Osteoblast (primary cell): ENCODE measurements at regions not wholly inside any gene's neighbourhood (a gene's known extent, or its start where the extent isn't known, plus 50 kb on each side); places are given as distances from the start of the nearest gene placed in this dataset.

ENCODE experiments used
- DNase-seq: peaks from one replicate; pipeline ENCODE4 v3.0.0; 2011; ENCODE audit warnings: low spot score, mixed read lengths; ENCODE audit not compliant: insufficient read length; ENCODE audit errors: missing footprints
- H2AFZ ChIP-seq: 2 replicates; pipeline ENCODE4 v1.6.0; 2011; ENCODE audit warnings: mild to moderate bottlenecking, low read length
- H3K27ac ChIP-seq: 2 replicates; pipeline ENCODE4 v1.5.1; 2011; ENCODE audit warnings: mild to moderate bottlenecking, low read depth, low read length, moderate library complexity
- H3K27me3 ChIP-seq: 2 replicates; pipeline ENCODE4 v1.6.0; 2012; ENCODE audit warnings: mild to moderate bottlenecking, control low read depth, inconsistent platforms, low read length, moderate library complexity; ENCODE audit not compliant: insufficient read depth
- H3K36me3 ChIP-seq: 2 replicates; pipeline ENCODE4 v1.5.1; 2011; ENCODE audit warnings: mild to moderate bottlenecking, low read length, control low read depth, moderate library complexity; ENCODE audit not compliant: insufficient read depth
- H3K4me1 ChIP-seq: 2 replicates; pipeline ENCODE4 v1.5.1; 2011; ENCODE audit warnings: mild to moderate bottlenecking, low read length, control low read depth, moderate library complexity; ENCODE audit not compliant: insufficient read depth
- H3K4me2 ChIP-seq: 2 replicates; pipeline ENCODE4 v1.6.0; 2011; ENCODE audit warnings: mild to moderate bottlenecking, low read length; ENCODE audit not compliant: insufficient read depth
- H3K4me3 ChIP-seq: fragments of 200-600 bp; sonication (generic); 3 replicates; pipeline ENCODE4 v1.5.1; 2012; ENCODE audit warnings: mild to moderate bottlenecking, low read length, inconsistent platforms; ENCODE audit not compliant: insufficient read depth
- H3K79me2 ChIP-seq: 2 replicates; pipeline ENCODE4 v1.6.0; 2012; ENCODE audit warnings: mild to moderate bottlenecking, low read length, control low read depth, inconsistent platforms; ENCODE audit not compliant: insufficient read depth
- H3K9me3 ChIP-seq: 2 replicates; pipeline ENCODE4 v1.5.1; 2011; ENCODE audit warnings: low read depth, low read length, control low read depth
- H4K20me1 ChIP-seq: 2 replicates; pipeline ENCODE4 v1.6.0; 2012; ENCODE audit warnings: mild to moderate bottlenecking, low read length, control low read depth; ENCODE audit not compliant: insufficient read depth
- TF ChIP-seq, protein P1 (sequence below): IDR thresholded peaks from 2 replicates; pipeline ENCODE4 v1.5.1; 2011; ENCODE audit warnings: mild to moderate bottlenecking, low read depth, low read length, moderate library complexity; ENCODE audit errors: extremely low read depth

DNA sequence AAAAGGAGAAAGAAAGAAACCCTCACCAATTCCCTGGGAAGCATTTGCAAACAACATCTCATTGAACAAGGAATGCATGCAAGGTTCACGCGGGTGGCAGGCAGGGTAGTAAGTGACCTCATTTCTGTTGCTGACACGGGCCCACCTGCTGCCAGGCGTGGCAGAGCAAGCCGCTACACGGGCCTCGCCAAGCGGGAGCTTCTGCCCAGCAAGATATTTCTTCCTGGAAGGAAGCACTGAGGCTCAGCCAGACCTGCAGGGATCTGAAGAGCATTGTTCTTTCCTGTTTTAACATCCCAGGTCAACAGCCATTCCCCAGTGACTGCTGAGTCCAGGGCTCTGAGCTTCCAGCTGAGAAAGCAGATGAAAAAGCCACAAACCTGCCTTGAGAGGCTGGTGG lies 91.9 kb upstream of the IGSF21 start:
- Histone ChIP-seq H3K79me2 (no peaks in the 10 kb centered on the region), H3K4me1 (no peaks in the 10 kb centered on the region), H3K27ac (no peak overlapping the region), H3K36me3 (no peaks in the 10 kb centered on the region), H3K9me3 (no peaks in the 10 kb centered on the region), H3K4me3 (no peak overlapping the region), H3K4me2 (no peak overlapping the region), H3K27me3 (no peaks in the 10 kb centered on the region), H4K20me1 (no peaks in the 10 kb centered on the region), H2AFZ (no peak overlapping the region)
- TF ChIP-seq, protein P1, sequence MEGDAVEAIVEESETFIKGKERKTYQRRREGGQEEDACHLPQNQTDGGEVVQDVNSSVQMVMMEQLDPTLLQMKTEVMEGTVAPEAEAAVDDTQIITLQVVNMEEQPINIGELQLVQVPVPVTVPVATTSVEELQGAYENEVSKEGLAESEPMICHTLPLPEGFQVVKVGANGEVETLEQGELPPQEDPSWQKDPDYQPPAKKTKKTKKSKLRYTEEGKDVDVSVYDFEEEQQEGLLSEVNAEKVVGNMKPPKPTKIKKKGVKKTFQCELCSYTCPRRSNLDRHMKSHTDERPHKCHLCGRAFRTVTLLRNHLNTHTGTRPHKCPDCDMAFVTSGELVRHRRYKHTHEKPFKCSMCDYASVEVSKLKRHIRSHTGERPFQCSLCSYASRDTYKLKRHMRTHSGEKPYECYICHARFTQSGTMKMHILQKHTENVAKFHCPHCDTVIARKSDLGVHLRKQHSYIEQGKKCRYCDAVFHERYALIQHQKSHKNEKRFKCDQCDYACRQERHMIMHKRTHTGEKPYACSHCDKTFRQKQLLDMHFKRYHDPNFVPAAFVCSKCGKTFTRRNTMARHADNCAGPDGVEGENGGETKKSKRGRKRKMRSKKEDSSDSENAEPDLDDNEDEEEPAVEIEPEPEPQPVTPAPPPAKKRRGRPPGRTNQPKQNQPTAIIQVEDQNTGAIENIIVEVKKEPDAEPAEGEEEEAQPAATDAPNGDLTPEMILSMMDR: no peak
- no peak for DNase-seq

DNA sequence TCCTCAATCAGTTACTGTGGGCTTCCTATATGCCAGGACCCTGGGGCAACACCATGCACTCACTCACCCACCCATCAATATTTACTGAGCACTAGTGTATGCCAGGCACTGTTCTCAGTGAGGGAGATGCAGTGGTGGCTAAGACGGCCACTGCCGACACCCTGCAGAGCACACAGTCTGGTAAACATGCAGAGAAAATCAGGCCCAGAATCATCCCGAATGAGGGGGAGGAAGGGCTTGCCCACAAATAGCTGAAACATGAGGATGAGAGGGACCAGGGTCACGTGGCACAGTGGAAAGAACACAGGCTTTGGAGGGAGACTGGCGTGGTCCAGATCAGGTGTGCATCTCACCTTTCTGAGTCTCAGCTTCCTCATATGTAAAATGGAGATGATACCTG lies 89.2 kb upstream of the IGSF21 start:
- no peaks in the 10 kb centered on the region for H3K9me3 ChIP-seq
- no peak overlapping the region for H2AFZ ChIP-seq
- no peak overlapping the region for H3K4me2 ChIP-seq
- no peaks in the 10 kb centered on the region for H3K27me3 ChIP-seq
- H3K4me1 ChIP-seq: no peaks in the 10 kb centered on the region
- H3K4me3 ChIP-seq: no peak overlapping the region
- DNase-seq: no peak
- no peak overlapping the region for H3K27ac ChIP-seq
- no peaks in the 10 kb centered on the region for H3K36me3 ChIP-seq
- TF ChIP-seq, protein P1: no peak
- no peaks in the 10 kb centered on the region for H4K20me1 ChIP-seq
- no peaks in the 10 kb centered on the region for H3K79me2 ChIP-seq

DNA sequence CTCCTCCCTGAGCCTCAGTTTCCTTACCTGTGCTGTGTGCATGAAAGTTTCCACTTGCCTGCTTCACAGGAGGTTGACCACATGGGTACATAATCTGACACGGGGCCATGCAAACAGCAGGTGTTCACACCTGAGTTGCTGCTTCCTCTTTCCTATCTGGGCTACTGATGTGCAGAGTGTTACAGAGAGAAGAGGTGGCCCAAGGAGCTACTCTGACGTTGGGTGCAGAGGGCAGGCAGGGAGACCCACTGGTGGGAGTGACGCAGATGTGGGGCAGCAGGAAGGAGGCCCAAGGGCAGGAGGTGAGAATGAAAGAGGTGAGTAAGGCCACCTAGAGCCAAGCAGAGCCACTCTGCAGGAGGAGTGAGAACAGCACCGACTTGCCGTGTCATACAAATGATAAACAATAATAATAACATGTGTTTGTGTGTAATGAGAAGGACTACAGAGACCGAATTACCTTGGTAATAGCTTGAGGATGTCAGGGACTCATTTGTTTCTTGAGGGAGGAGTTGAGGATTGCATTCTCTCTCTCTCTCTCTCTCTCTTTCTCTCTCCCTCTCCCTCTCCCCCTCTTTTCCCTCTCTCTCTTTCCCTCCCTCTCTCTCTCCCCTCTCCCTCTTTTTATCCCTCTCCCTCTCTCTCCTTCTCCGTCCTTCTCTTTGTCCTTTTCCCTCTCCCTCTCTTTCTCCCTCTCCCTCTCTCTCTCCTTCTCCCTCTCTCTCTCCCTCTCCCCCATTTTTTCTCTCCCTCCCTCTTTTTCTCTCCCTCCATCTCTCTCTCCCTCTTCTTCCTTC lies 87.4 kb upstream of the IGSF21 start:
- Histone ChIP-seq H4K20me1 (no peaks in the 10 kb centered on the region), H3K9me3 (no peaks in the 10 kb centered on the region), H2AFZ (no peak overlapping the region), H3K79me2 (no peaks in the 10 kb centered on the region), H3K36me3 (no peaks in the 10 kb centered on the region), H3K4me3 (no peak overlapping the region), H3K4me1 (no peaks in the 10 kb centered on the region), H3K4me2 (no peak overlapping the region), H3K27ac (no peak overlapping the region), H3K27me3 (no peaks in the 10 kb centered on the region)
- no peak for DNase-seq
- TF ChIP-seq, protein P1: no peak

DNA sequence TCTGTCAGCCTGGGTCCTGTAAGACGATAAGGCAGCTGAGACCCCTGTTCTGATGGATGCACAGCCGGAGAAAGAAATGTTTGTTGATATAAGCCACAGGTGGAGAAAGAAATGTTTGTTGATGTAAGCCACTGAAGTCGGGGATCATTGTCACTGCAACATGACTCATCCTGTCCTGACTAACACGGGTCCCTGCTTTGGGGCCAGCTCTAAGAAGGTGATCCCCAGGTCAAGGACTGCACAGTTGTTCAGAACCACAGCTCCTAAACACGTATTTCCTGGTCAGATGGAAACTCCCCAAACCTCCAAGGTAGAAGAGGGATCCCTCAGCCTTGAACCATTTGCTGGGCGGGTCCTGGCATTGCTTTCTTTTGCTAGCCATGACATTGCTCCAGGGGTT lies 86.4 kb upstream of the IGSF21 start:
- Histone ChIP-seq H3K4me1 (no peaks in the 10 kb centered on the region), H4K20me1 (no peaks in the 10 kb centered on the region), H2AFZ (no peak overlapping the region), H3K4me2 (no peak overlapping the region), H3K27me3 (no peaks in the 10 kb centered on the region), H3K4me3 (no peak overlapping the region), H3K79me2 (no peaks in the 10 kb centered on the region), H3K9me3 (no peaks in the 10 kb centered on the region), H3K27ac (no peak overlapping the region), H3K36me3 (no peaks in the 10 kb centered on the region)
- no peak for DNase-seq
- TF ChIP-seq, protein P1: no peak
